K562 (cell line): ENCODE measurements at regions not wholly inside any gene's neighbourhood (a gene's known extent, or its start where the extent isn't known, plus 50 kb on each side); places are given as distances from the start of the nearest gene placed in this dataset.

Source experiments
- ATAC-seq: fragments of 200-7000 bp; cut with Tn5 transposase; 3 replicates; pipeline ENCODE4 v1.9.1; 2020; ENCODE audit warnings: moderate library complexity
- BruUV-seq: library from RNA; stranded (reverse); fragments of 400-500 nt; replicated peaks from 2 replicates; lab custom pipeline; 2021; lab: Mats Ljungman, UMichigan
- CTCF ChIA-PET: fragments of 300-600 bp; formaldehyde crosslinking; extraction: SDS; loops from one replicate; lab custom pipeline; 2021; ENCODE audit warnings: low intra/inter-chr PET ratio; lab: Yijun Ruan, JAX
- POLR2A ChIA-PET: fragments of 300-600, 350-650 bp; sonication (Branson Sonifier 250); formaldehyde crosslinking; extraction: SDS; loops from one replicate; lab custom pipeline; 2021; ENCODE audit warnings: antibody characterized with exemption, inconsistent platforms; lab: Yijun Ruan, JAX
- DNase-seq, 4 experiments: peaks; one replicate each; pipeline versions ENCODE4 v3.0.0 to v3.0.0-alpha.2; 2011 to 2018; ENCODE audit warnings: low spot score in 3 of 4, mixed read lengths in 3 of 4; ENCODE audit errors: extremely low read depth in 1 of 4
- FAIRE-seq: peaks from 2 replicates; lab custom pipeline; 2011; peaks lifted over from hg19 to GRCh38; lab: Jason Lieb, UNC
- H2AFZ ChIP-seq: 2 replicates; pipeline ENCODE4 v1.6.0; 2011; ENCODE audit warnings: low read depth, low read length, control low read depth, inconsistent platforms
- H3K27ac ChIP-seq: fragments of 200-600 bp; 3 replicates; pipeline ENCODE4 v1.8.0; 2011; ENCODE audit warnings: low read depth, mild to moderate bottlenecking, control low read depth, inconsistent platforms, low read length, moderate library complexity, mixed read lengths; ENCODE audit errors: extremely low read depth
- H3K27me3 ChIP-seq, 2 experiments: fragments of 300-600 bp in 1 of 2; 2 replicates in 1 of 2; 3 replicates in 1 of 2; pipeline versions ENCODE4 v1.6.0 to v1.8.0; 2011; ENCODE audit warnings: inconsistent platforms in 2 of 2, low read length in 2 of 2, mild to moderate bottlenecking in 1 of 2, mixed read lengths in 1 of 2, moderate library complexity in 1 of 2; ENCODE audit not compliant: control insufficient read depth in 2 of 2, insufficient read depth in 2 of 2
- H3K36me3 ChIP-seq: fragments of 300-600 bp; 3 replicates; pipeline ENCODE4 v1.8.0; 2011; ENCODE audit warnings: mild to moderate bottlenecking, low read length, inconsistent platforms; ENCODE audit not compliant: control insufficient read depth, insufficient read depth
- H3K4me1 ChIP-seq, 2 experiments: fragments of 200-600 bp in 1 of 2; replicated peaks in 1 of 2; 2 replicates in 1 of 2; 3 replicates in 1 of 2; pipeline versions ENCODE4 v1.5.1 to v1.8.0; 2011; ENCODE audit warnings: inconsistent platforms in 2 of 2, low read length in 2 of 2, mild to moderate bottlenecking in 1 of 2, mixed read lengths in 1 of 2, moderate library complexity in 1 of 2; ENCODE audit not compliant: control insufficient read depth in 2 of 2, insufficient read depth in 2 of 2
- H3K4me2 ChIP-seq: 2 replicates; pipeline ENCODE4 v1.6.1; 2011; ENCODE audit warnings: low read length, control low read depth, inconsistent platforms, mixed read lengths; ENCODE audit not compliant: insufficient read depth
- H3K4me3 ChIP-seq: fragments of 200-600 bp; sonication (generic), shearing (Covaris generic); 2 replicates; pipeline ENCODE4 v1.5.1; 2016; ENCODE audit warnings: control low read depth, inconsistent platforms
- H3K79me2 ChIP-seq: fragments of 200-600 bp; 3 replicates; pipeline ENCODE4 v1.8.0; 2011; ENCODE audit warnings: low read length, inconsistent platforms; ENCODE audit not compliant: control insufficient read depth, insufficient read depth
- H3K9ac ChIP-seq, 2 experiments: 2 replicates each; pipeline versions ENCODE4 v1.6.0 to v1.6.1; 2011; ENCODE audit warnings: low read depth in 2 of 2, low read length in 2 of 2, control low read depth in 1 of 2, inconsistent platforms in 1 of 2, mild to moderate bottlenecking in 1 of 2, mixed read lengths in 1 of 2; ENCODE audit not compliant: insufficient read depth in 1 of 2
- H3K9me1 ChIP-seq: one replicate; pipeline ENCODE4 v1.6.0; 2011; ENCODE audit warnings: inconsistent platforms, mild to moderate bottlenecking, low read length, moderate library complexity; ENCODE audit not compliant: control insufficient read depth, insufficient read depth
- H3K9me3 ChIP-seq: replicated peaks from 2 replicates; pipeline ENCODE4 v1.5.1; 2011; ENCODE audit warnings: low read depth, low read length, inconsistent platforms; ENCODE audit not compliant: control insufficient read depth, insufficient read depth
- H4K20me1 ChIP-seq: replicated peaks from 2 replicates; pipeline ENCODE4 v1.6.1; 2011; ENCODE audit warnings: low read length, inconsistent platforms, mixed read lengths; ENCODE audit not compliant: control insufficient read depth, insufficient read depth
- ASH1L ChIP-seq: fragments of 450-650 bp; IDR thresholded peaks from 2 replicates; pipeline ENCODE4 v1.6.1; 2018; ENCODE audit warnings: borderline replicate concordance, mild to moderate bottlenecking, low read depth; ENCODE audit not compliant: partially characterized antibody
- CBX2 ChIP-seq: fragments of 200-600 bp; sonication (generic); IDR thresholded peaks from one replicate; pipeline ENCODE4 v1.6.1; 2012; ENCODE audit warnings: mild to moderate bottlenecking, low read length, inconsistent platforms; ENCODE audit not compliant: insufficient read depth, poor library complexity, severe bottlenecking
- CREB3 ChIP-seq: fragments of 450-650 bp; conservative IDR thresholded peaks from 2 replicates; pipeline ENCODE4 v1.6.1; 2016; ENCODE audit warnings: missing genetic modification characterization, low read depth, mild to moderate bottlenecking, missing compliant biosample characterization, moderate library complexity
- CREB3L1 ChIP-seq: fragments of 450-650 bp; IDR thresholded peaks from 2 replicates; pipeline ENCODE4 v1.6.1; 2014; ENCODE audit warnings: low read depth, mild to moderate bottlenecking, moderate library complexity, borderline replicate concordance
- E2F5 ChIP-seq: sonication (generic); formaldehyde crosslinking; IDR thresholded peaks from 2 replicates; pipeline ENCODE4 v1.8.0; 2022; ENCODE audit warnings: mild to moderate bottlenecking, missing genetic modification reagents
- FOXA1 ChIP-seq: fragments of 450-650 bp; IDR thresholded peaks from 2 replicates; pipeline ENCODE4 v1.6.1; 2016; ENCODE audit warnings: mild to moderate bottlenecking, borderline replicate concordance
- GTF2A2 ChIP-seq: IDR thresholded peaks from 2 replicates; pipeline ENCODE4 v1.6.1; 2016; ENCODE audit warnings: mild to moderate bottlenecking, missing genetic modification characterization, missing compliant biosample characterization
- HNRNPL ChIP-seq: fragments of 200-400 bp; formaldehyde crosslinking; IDR thresholded peaks from 2 replicates; pipeline ENCODE4 v1.6.1; 2017; ENCODE audit warnings: low read depth, mild to moderate bottlenecking, low read length
- KLF1 ChIP-seq: fragments of 450-650 bp; IDR thresholded peaks from 2 replicates; pipeline ENCODE4 v1.6.1; 2016; ENCODE audit warnings: missing genetic modification characterization, missing compliant biosample characterization
- MBD1 ChIP-seq: fragments of 250-450 bp; sonication (Bioruptor Pico); IDR thresholded peaks from 2 replicates; pipeline ENCODE4 v1.8.0; 2022; ENCODE audit warnings: inconsistent platforms
- SNAPC5 ChIP-seq: fragments of 250-450 bp; sonication (Bioruptor Pico); IDR thresholded peaks from 2 replicates; pipeline ENCODE4 v1.8.0; 2021; ENCODE audit warnings: moderate library complexity, mild to moderate bottlenecking, inconsistent platforms
- SP2 ChIP-seq: IDR thresholded peaks from 2 replicates; pipeline ENCODE4 v1.6.1; 2011; ENCODE audit warnings: mild to moderate bottlenecking, low read depth, low read length, moderate library complexity; ENCODE audit not compliant: poor library complexity, severe bottlenecking; ENCODE audit errors: extremely low read depth
- TBL1XR1 ChIP-seq, 2 experiments: IDR thresholded peaks; 2 replicates each; pipeline ENCODE4 v1.6.1; 2012; ENCODE audit warnings: improper control_type of control experiment in 2 of 2, low read length in 2 of 2, mild to moderate bottlenecking in 1 of 2
- TEAD1 ChIP-seq, 2 experiments: fragments of 450-650 bp in 1 of 2; sonication (generic) in 1 of 2; formaldehyde crosslinking; IDR thresholded peaks; 2 replicates each; pipeline versions ENCODE4 v1.4.0 to v1.8.0; 2020 to 2022; ENCODE audit warnings: mild to moderate bottlenecking in 2 of 2, missing genetic modification reagents in 1 of 2
- ZBTB33 ChIP-seq: sonication (generic); formaldehyde crosslinking; IDR thresholded peaks from 2 replicates; pipeline ENCODE4 v1.8.1; 2023; ENCODE audit warnings: mild to moderate bottlenecking, missing genetic modification reagents
- ZNF274 ChIP-seq: IDR thresholded peaks from 2 replicates; pipeline ENCODE4 v1.6.1; 2011; ENCODE audit warnings: low read depth, mild to moderate bottlenecking, low read length, moderate library complexity, borderline replicate concordance
- WGBS: fragments of 100-300 bp; shearing (Covaris generic); methylation state at CpG from one replicate; pipeline ENCODE4 v1.1.6; 2016; ENCODE audit warnings: low coverage, mixed read lengths; ENCODE audit not compliant: insufficient coverage; ENCODE audit errors: missing lambda C conversion rate; 5-methylcytosine and 5-hydroxymethylcytosine counted together
- in situ Hi-C: fragments of 300-500 bp; cut with MboI; formaldehyde crosslinking; loops from 4 replicates; pipeline ENCODE4 v1.15.0; 2018; ENCODE audit warnings: inconsistent platforms, mixed read lengths
- intact Hi-C: fragments of 100-400 bp; cut with micrococcal nuclease; formaldehyde crosslinking; loops from 2 replicates; pipeline ENCODE4 v1.14.2; 2022

- H3K27me3 ChIP-seq: no peaks in the 10 kb centered on the region
- in situ Hi-C loops: no loop called here
- CTCF ChIA-PET: no interaction called here
- H3K4me2 ChIP-seq: no peak overlapping the region
- H3K27ac ChIP-seq: no peak overlapping the region
- intact Hi-C loops: no loop called here
- no peaks in the 10 kb centered on the region for H3K36me3 ChIP-seq
- no peak overlapping the region for H2AFZ ChIP-seq
- H3K4me1 ChIP-seq: no peaks in the 10 kb centered on the region
- POLR2A ChIA-PET: no interaction called here
- no peaks in the 10 kb centered on the region for H3K79me2 ChIP-seq
- DNase-seq: no peak
- H3K9me3 ChIP-seq: no peaks in the 10 kb centered on the region
- ATAC-seq: no peak
- WGBS: 2% methylated on average over 4 of the region's 4 CpGs
- BruUV-seq: no TSS peak
- no peaks in the 10 kb centered on the region for H3K9me1 ChIP-seq
- H3K9ac ChIP-seq: no peak overlapping the region
- no peak for TF ChIP-seq CBX2
- TF ChIP-seq HNRNPL: no peak
- no peak for TF ChIP-seq E2F5
- TF ChIP-seq CREB3L1: no peak
- no peak for TF ChIP-seq SNAPC5 (CRISPR knock-in tag)
- no peak for TF ChIP-seq TBL1XR1 (IDR thresholded peaks at IDR 0.05; ENCODE audit: low read length in 2 of 2)
- no peak for TF ChIP-seq ZNF274
- TF ChIP-seq GTF2A2 (tag): no peak
- TF ChIP-seq KLF1 (tag): no peak
- TF ChIP-seq MBD1 (CRISPR knock-in tag): no peak
- TF ChIP-seq CREB3: no peak
- no peak for TF ChIP-seq ZBTB33 (CRISPR knock-in tag)
- no peak for TF ChIP-seq SP2
- TF ChIP-seq TEAD1 (CRISPR knock-in tag; IDR thresholded peaks at IDR 0.05): no peak
- TF ChIP-seq FOXA1: no peak
- TF ChIP-seq ASH1L: no peak
- no peak overlapping the region for H3K4me3 ChIP-seq
- FAIRE-seq: no peak
- no peaks in the 10 kb centered on the region for H4K20me1 ChIP-seq
Observed at GRCh38 chr2:104077573-104077972, 776.3 kb upstream of the POU3F3 start.
